K562 (cell line): ENCODE measurements at regions not wholly inside any gene's neighbourhood (a gene's known extent, or its start where the extent isn't known, plus 50 kb on each side); places are given as distances from the start of the nearest gene placed in this dataset.

Experiments
- CHD2 ChIP-seq: IDR thresholded peaks from 2 replicates; pipeline ENCODE4 v1.6.1; 2011; ENCODE audit warnings: low read depth, low read length
- CTBP1 ChIP-seq: fragments of 450-650 bp; IDR thresholded peaks from 2 replicates; pipeline ENCODE4 v1.6.1; 2016; ENCODE audit warnings: borderline replicate concordance
- CTCF ChIP-seq, 3 experiments: IDR thresholded peaks in 2 of 3; conservative IDR thresholded peaks in 1 of 3; 2 replicates each; pipeline ENCODE4 v1.5.1; 2011 to 2012; ENCODE audit warnings: low read length in 3 of 3, mild to moderate bottlenecking in 3 of 3, control low read depth in 2 of 3, improper control_type of control experiment in 1 of 3, inconsistent platforms in 1 of 3, low read depth in 1 of 3, mixed read lengths in 1 of 3, moderate library complexity in 1 of 3; ENCODE audit not compliant: insufficient read depth in 2 of 3
- MLLT1 ChIP-seq, 2 experiments: fragments of 450-650 bp; IDR thresholded peaks; 2 replicates each; pipeline ENCODE4 v1.6.1; 2016
- NRF1 ChIP-seq, 2 experiments: fragments of 450-650 bp; IDR thresholded peaks in 1 of 2; conservative IDR thresholded peaks in 1 of 2; 2 replicates each; pipeline ENCODE4 v1.6.1; 2014; ENCODE audit warnings: mild to moderate bottlenecking in 2 of 2
- RBFOX2 ChIP-seq: fragments of 200-400 bp; formaldehyde crosslinking; IDR thresholded peaks from 2 replicates; pipeline ENCODE4 v1.6.1; 2017; ENCODE audit warnings: low read depth, mild to moderate bottlenecking, low read length, moderate library complexity
- SP1 ChIP-seq: sonication (generic); formaldehyde crosslinking; IDR thresholded peaks from 2 replicates; pipeline ENCODE4 v1.8.1; 2022; ENCODE audit warnings: mild to moderate bottlenecking, missing genetic modification reagents
- SUPT5H ChIP-seq: fragments of 450-650 bp; IDR thresholded peaks from 2 replicates; pipeline ENCODE4 v1.6.1; 2016
- XRCC5 ChIP-seq: fragments of 200-400 bp; formaldehyde crosslinking; IDR thresholded peaks from 2 replicates; pipeline ENCODE4 v1.6.1; 2017; ENCODE audit warnings: low read depth, mild to moderate bottlenecking, low read length
- ZNF121 ChIP-seq: sonication (generic); formaldehyde crosslinking; conservative IDR thresholded peaks from 2 replicates; pipeline ENCODE4 v1.8.0; 2022; ENCODE audit warnings: missing genetic modification reagents
- ZNF407 ChIP-seq: fragments of 450-650 bp; IDR thresholded peaks from 2 replicates; pipeline ENCODE4 v1.6.1; 2016; ENCODE audit warnings: low read depth
- ZNF518B ChIP-seq: fragments of 250-450 bp; sonication (Bioruptor Pico); IDR thresholded peaks from 2 replicates; pipeline ENCODE4 v1.5.0; 2021; ENCODE audit warnings: mild to moderate bottlenecking, moderate library complexity

- TF ChIP-seq ZNF407: no peak
- peak in 1 of 2 experiments; percentile 68; a peak in 2 of 4 replicates for TF ChIP-seq MLLT1 (IDR thresholded peaks at IDR 0.05)
- no peak for TF ChIP-seq CHD2
- TF ChIP-seq NRF1 (conservative IDR thresholded peaks at IDR 0.05 in 1 of 2, IDR thresholded peaks at IDR 0.05 in 1 of 2): 0 out of 4 replicates have a peak, but pooled peaks of 1 of the 2 experiments have one; percentile 29
- TF ChIP-seq SUPT5H: peak; percentile 49; the same call in 1 of the 2 replicates
- peak; percentile 39; the same call in 1 of the 2 replicates for TF ChIP-seq SP1 (CRISPR knock-in tag)
- TF ChIP-seq ZNF121 (CRISPR knock-in tag): no peak
- no peak for TF ChIP-seq ZNF518B
- TF ChIP-seq XRCC5: peak; percentile 83; the same call in 1 of the 2 replicates
- 0 out of 2 replicates have a peak, but pooled peaks have one; percentile 44 for TF ChIP-seq RBFOX2
- peak; percentile 69 for TF ChIP-seq CTBP1
- TF ChIP-seq CTCF (IDR thresholded peaks at IDR 0.05 in 2 of 3, conservative IDR thresholded peaks at IDR 0.05 in 1 of 3; ENCODE audit: insufficient read depth in 2 of 3, low read depth in 1 of 3, low read length in 3 of 3): peak; percentile 49 to 61 (median 55)
These were observed 158.4 kb downstream of the OR2B2 start (continued) for GRCh38 chr6:27753668-27754407.
